Sigmoid colon (tissue), 6 donors: ENCODE measurements at regions not wholly inside any gene's neighbourhood (a gene's known extent, or its start where the extent isn't known, plus 50 kb on each side); places are given as distances from the start of the nearest gene placed in this dataset.

Source experiments
- DNase-seq: peaks from one replicate; pipeline ENCODE4 v3.0.0-alpha.2; 2019
- H3K27ac ChIP-seq, 4 donors: fragments of 200-600 bp; sonication (generic); one replicate each; pipeline ENCODE4 v1.5.1; 2016 to 2019; ENCODE audit warnings: mild to moderate bottlenecking in 1 of 4
- H3K27me3 ChIP-seq, 3 donors: fragments of 200-600 bp; sonication (generic); one replicate each; pipeline ENCODE4 v1.5.1; 2019; ENCODE audit warnings: mild to moderate bottlenecking in 1 of 3
- H3K36me3 ChIP-seq, 4 donors: fragments of 200-600 bp; sonication (generic); one replicate each; pipeline ENCODE4 v1.5.1; 2016 to 2019
- H3K4me1 ChIP-seq, 4 donors: fragments of 200-600 bp; sonication (generic); one replicate each; pipeline ENCODE4 v1.5.1; 2017 to 2019
- H3K4me3 ChIP-seq, 4 donors: fragments of 200-600 bp; sonication (generic); one replicate each; pipeline ENCODE4 v1.5.1; 2017 to 2019; ENCODE audit warnings: mild to moderate bottlenecking in 2 of 4, moderate library complexity in 1 of 4
- H3K9me3 ChIP-seq, 4 donors: fragments of 200-600 bp in 3 of 4; sonication (generic) in 3 of 4; one replicate each; pipeline versions ENCODE4 v1.5.1 to v1.6.1; 2013 to 2019
- CTCF ChIP-seq, 4 experiments: fragments of 450-650 bp in 3 of 4; fragments of 200-600 bp in 1 of 4; IDR thresholded peaks; one replicate each; pipeline ENCODE4 v1.5.1; 2016 to 2019; ENCODE audit warnings: antibody characterized with exemption in 4 of 4, mild to moderate bottlenecking in 3 of 4, moderate library complexity in 2 of 4
- EP300 ChIP-seq, 4 donors: sonication (generic); formaldehyde crosslinking; IDR thresholded peaks; one replicate each; pipeline ENCODE4 v1.6.1; 2017; ENCODE audit warnings: antibody characterized with exemption in 4 of 4
- POLR2A ChIP-seq, 2 donors: fragments of 450-650 bp; IDR thresholded peaks; one replicate each; pipeline ENCODE4 v1.6.1; 2016; ENCODE audit warnings: antibody characterized with exemption in 2 of 2, mild to moderate bottlenecking in 2 of 2, moderate library complexity in 2 of 2
- POLR2AphosphoS5 ChIP-seq, 4 donors: sonication (generic); formaldehyde crosslinking; IDR thresholded peaks; one replicate each; pipeline ENCODE4 v1.6.1; 2017; ENCODE audit warnings: antibody characterized with exemption in 4 of 4
- WGBS, 2 donors: extraction: QIAGEN DNeasy Blood & Tissue Kit; methylation state at CpG; one replicate each; pipeline ENCODE4 v1.1.7; 2013; 5-methylcytosine and 5-hydroxymethylcytosine counted together
- intact Hi-C: fragments of 100-400 bp; cut with DNase I; formaldehyde crosslinking; loops from one replicate; pipeline ENCODE4 v1.15.1; 2023
- donor health status: healthy with polysubstance abuse.
- donor health status: healthy.

DNA sequence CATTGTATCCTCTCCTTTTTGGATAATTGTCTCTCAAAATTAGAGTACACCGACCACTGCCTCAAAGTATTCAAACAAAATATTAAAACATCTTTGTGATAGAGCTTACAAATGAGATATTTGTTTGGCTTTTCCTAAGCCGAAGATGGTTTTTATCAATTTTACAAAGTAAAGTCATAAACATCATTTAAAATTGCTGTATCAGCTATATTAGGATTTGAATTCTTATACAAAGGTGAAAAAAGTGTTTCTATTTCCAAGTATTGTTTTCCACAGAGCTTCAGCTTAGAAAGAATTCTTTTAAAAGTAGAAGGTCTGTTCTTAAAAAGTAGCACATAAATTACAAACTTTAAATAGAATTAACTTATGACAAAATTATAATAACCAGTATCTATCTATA lies 116.6 kb upstream of the IFNE start:
- no peak for TF ChIP-seq POLR2A (IDR thresholded peaks at IDR 0.05)
- no peak for TF ChIP-seq CTCF (IDR thresholded peaks at IDR 0.05)
- no peak for TF ChIP-seq EP300 (IDR thresholded peaks at IDR 0.05)
- no peak for TF ChIP-seq POLR2AphosphoS5 (IDR thresholded peaks at IDR 0.05)
- intact Hi-C loops: no loop called here

GRCh38 chr9:21605489-21605931 lies 123.4 kb upstream of the IFNE start:
- no peaks in the 10 kb centered on the region for H3K4me1 ChIP-seq
- H3K9me3 ChIP-seq: no peaks in the 10 kb centered on the region
- intact Hi-C loops: no loop called here
- TF ChIP-seq CTCF (IDR thresholded peaks at IDR 0.05) (no peak), POLR2AphosphoS5 (IDR thresholded peaks at IDR 0.05) (no peak), POLR2A (IDR thresholded peaks at IDR 0.05) (no peak), EP300 (IDR thresholded peaks at IDR 0.05) (no peak)
- H3K27ac ChIP-seq: no peak overlapping the region
- 60 to 71% methylated on average over 4 of the region's 4 CpGs for WGBS, 2 donors
- no peaks in the 10 kb centered on the region for H3K27me3 ChIP-seq
- no peaks in the 10 kb centered on the region for H3K36me3 ChIP-seq
- no peak overlapping the region for H3K4me3 ChIP-seq
- DNase-seq: no peak

More for the DNA sequence above, 116.6 kb upstream of the IFNE start:
- DNase-seq: no peak
- WGBS, 2 donors: 87 to 91% methylated on average over 2 of the region's 2 CpGs
- no peaks in the 10 kb centered on the region for H3K36me3 ChIP-seq
- no peak overlapping the region for H3K27ac ChIP-seq
- no peaks in the 10 kb centered on the region for H3K4me1 ChIP-seq
- H3K4me3 ChIP-seq: no peak overlapping the region
- no peaks in the 10 kb centered on the region for H3K27me3 ChIP-seq
- H3K9me3 ChIP-seq: no peaks in the 10 kb centered on the region

DNA sequence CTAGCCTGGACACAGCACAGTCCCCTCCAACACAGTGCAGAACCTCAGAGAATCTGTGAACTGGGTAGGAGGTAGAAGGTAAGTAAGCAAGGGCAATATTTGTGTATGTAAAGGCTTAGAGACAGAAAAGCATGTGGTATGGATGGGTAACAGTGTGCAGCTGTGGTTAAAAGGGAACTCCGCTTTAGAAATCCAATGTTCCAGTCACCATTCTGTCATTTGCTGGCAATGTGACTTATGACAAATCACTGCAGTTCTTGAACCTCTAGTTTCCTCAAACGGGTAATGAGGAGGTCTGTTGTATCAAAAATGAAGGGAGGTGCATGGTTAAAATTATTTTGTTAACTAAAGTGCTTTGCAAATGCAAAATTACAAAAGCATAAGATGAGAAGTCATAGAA lies 125.5 kb upstream of the IFNE start:
- TF ChIP-seq CTCF (IDR thresholded peaks at IDR 0.05) (no peak), POLR2A (IDR thresholded peaks at IDR 0.05) (no peak), POLR2AphosphoS5 (IDR thresholded peaks at IDR 0.05) (no peak), EP300 (IDR thresholded peaks at IDR 0.05) (no peak)
- Histone ChIP-seq H3K36me3 (no peaks in the 10 kb centered on the region), H3K27me3 (no peaks in the 10 kb centered on the region), H3K4me3 (no peak overlapping the region), H3K9me3 (no peaks in the 10 kb centered on the region), H3K4me1 (no peaks in the 10 kb centered on the region), H3K27ac (no peak overlapping the region)
- DNase-seq: no peak
- WGBS, 2 donors: 69 to 83% methylated on average over 2 of the region's 2 CpGs
- intact Hi-C loops: no loop called here

GRCh38 chr9:21608200-21608599 lies 126.1 kb upstream of the IFNE start:
- H3K4me1 ChIP-seq: no peaks in the 10 kb centered on the region
- H3K27ac ChIP-seq: no peak overlapping the region
- WGBS, 2 donors: 67 to 86% methylated on average over 5 of the region's 5 CpGs
- H3K4me3 ChIP-seq: no peak overlapping the region
- H3K27me3 ChIP-seq: no peaks in the 10 kb centered on the region
- intact Hi-C loops: no loop called here
- no peaks in the 10 kb centered on the region for H3K9me3 ChIP-seq
- H3K36me3 ChIP-seq: no peaks in the 10 kb centered on the region
- no peak for DNase-seq
- TF ChIP-seq POLR2AphosphoS5 (IDR thresholded peaks at IDR 0.05) (no peak), EP300 (IDR thresholded peaks at IDR 0.05) (no peak), CTCF (IDR thresholded peaks at IDR 0.05) (no peak), POLR2A (IDR thresholded peaks at IDR 0.05) (no peak)

- Histone ChIP-seq H3K4me3 (no peak overlapping the region), H3K36me3 (no peaks in the 10 kb centered on the region), H3K27ac (no peak overlapping the region), H3K27me3 (no peaks in the 10 kb centered on the region), H3K4me1 (no peaks in the 10 kb centered on the region), H3K9me3 (no peaks in the 10 kb centered on the region)
- no peak for DNase-seq
- TF ChIP-seq POLR2A (IDR thresholded peaks at IDR 0.05) (no peak), POLR2AphosphoS5 (IDR thresholded peaks at IDR 0.05) (no peak), CTCF (IDR thresholded peaks at IDR 0.05) (no peak), EP300 (IDR thresholded peaks at IDR 0.05) (no peak)
- intact Hi-C loops: no loop called here
- whole genome bisulfite sequencing, 2 donors: 79 to 88% methylated on average over 1 of the region's 1 CpG
Observed at GRCh38 chr9:21609506-21609905, 127.4 kb upstream of the IFNE start.
